ENCODE measurements at regions not wholly inside any gene's neighbourhood (a gene's known extent, or its start where the extent isn't known, plus 50 kb on each side); places are given as distances from the start of the nearest gene placed in this dataset.

- DNase-seq = no peak
- TF ChIP-seq CTCF (IDR thresholded peaks at IDR 0.05) (no peak), POLR2A (IDR thresholded peaks at IDR 0.05) (no peak)
- Histone ChIP-seq H3K9me3 (no peaks in the 10 kb centered on the region), H3K4me1 (no peaks in the 10 kb centered on the region), H3K36me3 (ENCODE audit: low read depth, missing control alignments) (no peaks in the 10 kb centered on the region), H3K27ac (no peak overlapping the region), H3K4me3 (no peak overlapping the region), H3K27me3 (no peaks in the 10 kb centered on the region)
- 95 to 100% methylated on average over 1 of the region's 1 CpG for WGBS, 2 donors
- intact Hi-C loops (cut with DNase I; ENCODE audit: low total_unique reads) = no loop called here
These were observed 81.4 kb upstream of the ERBB4 start for GRCh38 chr2:212619954-212620353.

- Histone ChIP-seq H3K4me1 (no peaks in the 10 kb centered on the region), H3K4me3 (no peak overlapping the region), H3K9me3 (no peaks in the 10 kb centered on the region), H3K36me3 (ENCODE audit: low read depth, missing control alignments) (no peaks in the 10 kb centered on the region), H3K27me3 (no peaks in the 10 kb centered on the region), H3K27ac (no peak overlapping the region)
- DNase-seq = no peak
- no peak for TF ChIP-seq POLR2A (IDR thresholded peaks at IDR 0.05)
- TF ChIP-seq CTCF (IDR thresholded peaks at IDR 0.05) = no peak
- intact Hi-C loops (cut with DNase I; ENCODE audit: low total_unique reads) = no loop called here
- WGBS, 2 donors = 92 to 93% methylated on average over 2 of the region's 2 CpGs
These were observed 80.0 kb upstream of the ERBB4 start for GRCh38 chr2:212618636-212619035.

GRCh38 chr2:212610872-212611425, 72.3 kb upstream of the ERBB4 start:
- WGBS, 2 donors = 77 to 78% methylated on average over 3 of the region's 3 CpGs
- Histone ChIP-seq H3K27me3 (no peaks in the 10 kb centered on the region), H3K27ac (no peak overlapping the region)

GRCh38 chr2:212609479-212609878, 70.9 kb upstream of the ERBB4 start:
- intact Hi-C loops (cut with DNase I; ENCODE audit: low total_unique reads) = no loop called here
- WGBS, 2 donors = 87 to 88% methylated on average over 3 of the region's 3 CpGs

More at GRCh38 chr2:212610872-212611425, 72.3 kb upstream of the ERBB4 start:
- intact Hi-C loops (cut with DNase I; ENCODE audit: low total_unique reads) = no loop called here
- Histone ChIP-seq H3K9me3 (no peaks in the 10 kb centered on the region), H3K4me3 (no peak overlapping the region), H3K4me1 (no peaks in the 10 kb centered on the region), H3K36me3 (ENCODE audit: low read depth, missing control alignments) (no peaks in the 10 kb centered on the region)
- TF ChIP-seq POLR2A (IDR thresholded peaks at IDR 0.05) (no peak), CTCF (IDR thresholded peaks at IDR 0.05) (no peak)
- DNase-seq = no peak

GRCh38 chr2:212607080-212607479, 68.5 kb upstream of the ERBB4 start:
- Histone ChIP-seq H3K9me3 (no peaks in the 10 kb centered on the region), H3K36me3 (ENCODE audit: low read depth, missing control alignments) (no peaks in the 10 kb centered on the region), H3K4me3 (no peak overlapping the region), H3K27me3 (no peaks in the 10 kb centered on the region), H3K4me1 (no peaks in the 10 kb centered on the region), H3K27ac (no peak overlapping the region)
- TF ChIP-seq POLR2A (IDR thresholded peaks at IDR 0.05) (no peak), CTCF (IDR thresholded peaks at IDR 0.05) (no peak)
- WGBS, 2 donors = 76 to 88% methylated on average over 2 of the region's 2 CpGs
- intact Hi-C loops (cut with DNase I; ENCODE audit: low total_unique reads) = no loop called here
- no peak for DNase-seq

More at GRCh38 chr2:212609479-212609878, 70.9 kb upstream of the ERBB4 start:
- no peaks in the 10 kb centered on the region for H3K4me1 ChIP-seq
- H3K4me3 ChIP-seq = no peak overlapping the region
- H3K27me3 ChIP-seq = no peaks in the 10 kb centered on the region
- no peak overlapping the region for H3K27ac ChIP-seq
- no peaks in the 10 kb centered on the region for H3K9me3 ChIP-seq
- no peak for DNase-seq
- H3K36me3 ChIP-seq (ENCODE audit: low read depth, missing control alignments) = no peaks in the 10 kb centered on the region
- no peak for TF ChIP-seq POLR2A (IDR thresholded peaks at IDR 0.05)
